Heart left ventricle (tissue), 13 donors: ENCODE measurements at regions not wholly inside any gene's neighbourhood (a gene's known extent, or its start where the extent isn't known, plus 50 kb on each side); places are given as distances from the start of the nearest gene placed in this dataset.

Experiments used
- CTCF ChIP-seq, 12 donors: fragments of 200-600 bp; sonication (generic) in 4 of 12; IDR thresholded peaks; one replicate each; pipeline versions ENCODE4 v1.5.0 to v1.8.0; 2018 to 2022; ENCODE audit warnings: antibody characterized with exemption in 12 of 12, mild to moderate bottlenecking in 5 of 12
- POLR2A ChIP-seq, 2 donors: fragments of 450-650 bp; IDR thresholded peaks; one replicate each; pipeline ENCODE4 v1.6.1; 2017; ENCODE audit warnings: antibody characterized with exemption in 2 of 2, mild to moderate bottlenecking in 2 of 2, moderate library complexity in 2 of 2
- donor health status: ischemic (EF 13 %, LVEDD 7.1; RV severe dilation, severe dysfunction).
- donor health status: DM: no; HTN: yes; CAD: no.
- donor health status: DM: no; HTN: no; CAD: no.
- donor health status: ischemic (EF 25% LVEDD 6.9; RV normal size, moderate dysfunction).
- donor health status: ischemic (EF 25% LVEDD 5.7; RV mildly dilated, moderate dysfunction).
- donor health status: ischemic (EF 35%, LVEDD 5.7; RV mildly dilated, moderate dysfunction).
- donor health status: nonischemic (EF 11% LVEDD 7.7; RV severe dilation, severe dysfunction).
- donor health status: DM: yes; HTN: yes; CAD: no.
- donor health status: PGD.
- donor health status: ischemic (EF 29% LVEDD 5.4; RV normal size, mild dysfunction).
- donor health status: nonischemic (EF 23%, LVEDD 6.1; RV moderate dilation, normal function).

GRCh38 chr13:99842405-99842804, 129.2 kb downstream of the ZIC5 start:
- no peak for TF ChIP-seq POLR2A (IDR thresholded peaks at IDR 0.05)
- TF ChIP-seq CTCF (IDR thresholded peaks at IDR 0.05), result no peak
